ENCODE measurements at regions not wholly inside any gene's neighbourhood (a gene's known extent, or its start where the extent isn't known, plus 50 kb on each side); places are given as distances from the start of the nearest gene placed in this dataset.
"Not testable (repeated sequence)": the region's sequence is repeated elsewhere in the genome, so short reads cannot be mapped to it uniquely, and the experiment has no call there.

DNA sequence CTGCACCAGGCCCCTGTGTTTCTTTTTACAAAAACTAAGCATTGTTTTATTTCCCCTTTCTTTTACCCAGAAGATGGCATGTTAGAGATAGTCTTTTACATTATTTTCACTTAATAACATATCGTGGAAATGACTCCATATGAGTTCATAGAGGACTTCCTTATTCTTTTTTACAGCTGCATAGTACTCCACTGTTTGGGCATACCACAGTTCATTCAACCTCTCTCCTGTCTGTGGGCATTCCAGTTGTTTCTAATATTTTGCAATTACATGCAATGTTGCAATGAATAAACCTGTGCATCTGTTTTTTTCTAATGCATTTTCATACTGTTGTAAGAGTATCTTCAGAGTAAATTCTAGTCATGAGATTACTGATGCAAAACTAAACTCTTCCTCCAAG, 173.2 kb upstream of the ZNF469 start:
- H3K23ac ChIP-seq (ENCODE audit: insufficient read length); H3K4ac ChIP-seq (replicated peaks; ENCODE audit: insufficient read length, low read depth, low read length); H3K56ac ChIP-seq (replicated peaks; ENCODE audit: insufficient read length, low read depth, low read length); H3K23me2 ChIP-seq (ENCODE audit: low read depth, low read length); FAIRE-seq; H3K4me2 ChIP-seq (ENCODE audit: insufficient read depth in 1 of 2, low read depth in 2 of 2, low read length in 2 of 2); H3K27me3 ChIP-seq (replicated peaks in 1 of 4; ENCODE audit: control insufficient read depth in 3 of 4, extremely low read depth in 1 of 4, insufficient read depth in 3 of 4, low read length in 3 of 4); H4K8ac ChIP-seq (ENCODE audit: extremely low read depth, insufficient read depth, low read length); DNase-seq (ENCODE audit: low read depth in 1 of 2, low spot score in 2 of 2); H2BK20ac ChIP-seq (ENCODE audit: low read length); H2AFZ ChIP-seq (ENCODE audit: low read length); H4K20me1 ChIP-seq (replicated peaks in 1 of 2; ENCODE audit: control insufficient read depth in 1 of 2, insufficient read depth in 2 of 2, low read length in 2 of 2); H3K79me1 ChIP-seq (ENCODE audit: low read depth, low read length); H3K4me1 ChIP-seq (replicated peaks in 1 of 4; ENCODE audit: control insufficient read depth in 3 of 4, insufficient read depth in 4 of 4, low read length in 3 of 4); CTCF ChIA-PET (ENCODE audit: partially characterized antibody); H2AK5ac ChIP-seq (ENCODE audit: low read depth, low read length); H3K9me3 ChIP-seq (ENCODE audit: insufficient read depth in 2 of 2, low read depth in 1 of 2, low read length in 1 of 2); H2BK15ac ChIP-seq (ENCODE audit: low read length); H3K36me3 ChIP-seq (ENCODE audit: control insufficient read depth in 2 of 4, insufficient read depth in 4 of 4, low read length in 3 of 4); H3K18ac ChIP-seq (ENCODE audit: extremely low read depth, low read length); H4K91ac ChIP-seq (replicated peaks; ENCODE audit: insufficient read length, low read length); H3K9ac ChIP-seq (replicated peaks in 1 of 4; ENCODE audit: extremely low read depth in 1 of 4, low read depth in 3 of 4, low read length in 3 of 4); H3K14ac ChIP-seq (ENCODE audit: insufficient read length); POLR2A ChIA-PET (ENCODE audit: partially characterized antibody); H2BK5ac ChIP-seq (ENCODE audit: low read depth, low read length); H4K5ac ChIP-seq (ENCODE audit: insufficient read length, low read depth, low read length); H3K4me3 ChIP-seq (ENCODE audit: extremely low read depth in 1 of 4, insufficient read depth in 2 of 4, low read depth in 3 of 4, low read length in 4 of 4); H2BK12ac ChIP-seq (ENCODE audit: low read depth, low read length); H2BK120ac ChIP-seq (replicated peaks; ENCODE audit: low read depth, low read length); H3K27ac ChIP-seq (ENCODE audit: low read depth, low read length); H3K79me2 ChIP-seq (ENCODE audit: control insufficient read depth in 1 of 2, insufficient read depth in 2 of 2, low read length in 2 of 2): not testable (repeated sequence)
- WGBS, 2 experiments (ENCODE audit: extremely low coverage in 1 of 2, insufficient coverage in 1 of 2, insufficient read length in 1 of 2, insufficient replicate concordance in 2 of 2, low coverage in 1 of 2, low lambda C conversion rate in 2 of 2, missing lambda C conversion rate in 1 of 2): 82% methylated on average over 1 of the region's 1 CpG; no CpG with 5 or more reads in 1 of the 2 experiments
- TF ChIP-seq KDM1A (IDR thresholded peaks at IDR 0.05; ENCODE audit: borderline replicate concordance, low read length): 0 out of 2 replicates have a peak, but pooled peaks have one; percentile 22

DNA sequence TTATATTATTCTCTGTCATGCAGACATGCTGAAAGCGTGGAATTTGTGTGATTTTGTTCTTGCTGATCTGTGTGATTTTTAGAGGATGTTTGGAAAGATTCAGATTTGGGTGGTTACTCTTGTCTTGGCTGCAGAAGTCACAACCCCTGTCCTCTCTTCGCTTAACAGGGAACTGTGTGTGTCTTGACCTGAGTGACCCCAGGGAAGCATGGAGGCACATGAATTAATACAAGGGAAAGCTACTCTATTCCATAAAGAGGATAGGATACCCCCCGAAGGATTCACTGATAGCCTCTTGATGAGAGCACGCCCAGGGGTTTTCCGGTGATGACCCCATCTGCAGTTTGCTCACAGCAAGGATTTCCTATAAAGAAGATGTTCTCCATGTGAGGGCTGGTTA, 168.8 kb upstream of the ZNF469 start:
- not testable (repeated sequence) for FAIRE-seq; H4K5ac ChIP-seq (ENCODE audit: insufficient read length, low read depth, low read length)

More for the DNA sequence above, 168.8 kb upstream of the ZNF469 start:
- H2BK20ac ChIP-seq (ENCODE audit: low read length); H3K27me3 ChIP-seq (replicated peaks in 1 of 4; ENCODE audit: control insufficient read depth in 3 of 4, extremely low read depth in 1 of 4, insufficient read depth in 3 of 4, low read length in 3 of 4); H2AFZ ChIP-seq (ENCODE audit: low read length); H3K56ac ChIP-seq (replicated peaks; ENCODE audit: insufficient read length, low read depth, low read length); H4K91ac ChIP-seq (replicated peaks; ENCODE audit: insufficient read length, low read length); H3K27ac ChIP-seq (ENCODE audit: low read depth, low read length); H3K9ac ChIP-seq (replicated peaks in 1 of 4; ENCODE audit: extremely low read depth in 1 of 4, low read depth in 3 of 4, low read length in 3 of 4); DNase-seq (ENCODE audit: low read depth in 1 of 2, low spot score in 2 of 2); H3K4ac ChIP-seq (replicated peaks; ENCODE audit: insufficient read length, low read depth, low read length); H3K79me2 ChIP-seq (ENCODE audit: control insufficient read depth in 1 of 2, insufficient read depth in 2 of 2, low read length in 2 of 2); H3K14ac ChIP-seq (ENCODE audit: insufficient read length); H2BK15ac ChIP-seq (ENCODE audit: low read length); H3K79me1 ChIP-seq (ENCODE audit: low read depth, low read length); H2BK120ac ChIP-seq (replicated peaks; ENCODE audit: low read depth, low read length); POLR2A ChIA-PET (ENCODE audit: partially characterized antibody); H2AK5ac ChIP-seq (ENCODE audit: low read depth, low read length); H3K23ac ChIP-seq (ENCODE audit: insufficient read length); H3K4me2 ChIP-seq (ENCODE audit: insufficient read depth in 1 of 2, low read depth in 2 of 2, low read length in 2 of 2); H3K36me3 ChIP-seq (ENCODE audit: control insufficient read depth in 2 of 4, insufficient read depth in 4 of 4, low read length in 3 of 4); H3K23me2 ChIP-seq (ENCODE audit: low read depth, low read length); H4K8ac ChIP-seq (ENCODE audit: extremely low read depth, insufficient read depth, low read length); H3K18ac ChIP-seq (ENCODE audit: extremely low read depth, low read length); H2BK12ac ChIP-seq (ENCODE audit: low read depth, low read length); H3K9me3 ChIP-seq (ENCODE audit: insufficient read depth in 2 of 2, low read depth in 1 of 2, low read length in 1 of 2); H3K4me3 ChIP-seq (ENCODE audit: extremely low read depth in 1 of 4, insufficient read depth in 2 of 4, low read depth in 3 of 4, low read length in 4 of 4); CTCF ChIA-PET (ENCODE audit: partially characterized antibody); H2BK5ac ChIP-seq (ENCODE audit: low read depth, low read length); H4K20me1 ChIP-seq (replicated peaks in 1 of 2; ENCODE audit: control insufficient read depth in 1 of 2, insufficient read depth in 2 of 2, low read length in 2 of 2); H3K4me1 ChIP-seq (replicated peaks in 1 of 4; ENCODE audit: control insufficient read depth in 3 of 4, insufficient read depth in 4 of 4, low read length in 3 of 4): not testable (repeated sequence)
- 97% methylated on average over 4 of the region's 5 CpGs; no CpG with 5 or more reads in 1 of the 2 experiments for WGBS, 2 experiments (ENCODE audit: extremely low coverage in 1 of 2, insufficient coverage in 1 of 2, insufficient read length in 1 of 2, insufficient replicate concordance in 2 of 2, low coverage in 1 of 2, low lambda C conversion rate in 2 of 2, missing lambda C conversion rate in 1 of 2)

Data from H1 (cell line).